ENCODE measurements at regions not wholly inside any gene's neighbourhood (a gene's known extent, or its start where the extent isn't known, plus 50 kb on each side); places are given as distances from the start of the nearest gene placed in this dataset.
"Not testable (repeated sequence)": the region's sequence is repeated elsewhere in the genome, so short reads cannot be mapped to it uniquely, and the experiment has no call there.

GRCh38 chr9:74036549-74037231, 460.4 kb upstream of the RORB start:
- no peak for DNase-seq

GRCh38 chr9:74037274-74037673, 459.9 kb upstream of the RORB start:
- DNase-seq, result no peak

GRCh38 chr9:74041588-74041987, 455.5 kb upstream of the RORB start:
- DNase-seq, result no peak

- DNase-seq, result no peak
Observed at GRCh38 chr9:74044844-74045243, 452.3 kb upstream of the RORB start.

- no peak for DNase-seq
Observed at GRCh38 chr9:74056023-74056422, 441.1 kb upstream of the RORB start.

- DNase-seq, result not testable (repeated sequence)
Observed at GRCh38 chr9:74057051-74057450, 440.1 kb upstream of the RORB start.

GRCh38 chr9:74064702-74065101, 432.4 kb upstream of the RORB start:
- DNase-seq, result no peak

DNA sequence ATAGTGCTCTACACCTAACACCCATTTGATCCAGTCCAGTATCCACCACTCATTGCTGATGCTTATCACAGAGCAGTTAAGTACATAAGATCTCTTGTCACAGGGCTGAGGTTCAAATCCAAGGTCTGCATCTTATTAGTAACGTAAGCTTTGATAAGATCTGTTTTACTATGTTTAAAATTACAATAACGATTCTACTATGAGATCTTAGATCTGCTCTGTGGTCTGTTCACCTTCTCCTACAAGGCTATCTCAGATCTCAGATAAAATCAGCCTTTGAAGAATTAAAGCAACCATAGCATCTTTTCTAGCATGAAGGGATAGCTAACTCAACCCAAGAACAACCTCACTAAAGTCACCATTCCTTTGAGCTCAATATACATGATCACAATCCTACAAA, 431.0 kb upstream of the RORB start:
- DNase-seq, result no peak

DNA sequence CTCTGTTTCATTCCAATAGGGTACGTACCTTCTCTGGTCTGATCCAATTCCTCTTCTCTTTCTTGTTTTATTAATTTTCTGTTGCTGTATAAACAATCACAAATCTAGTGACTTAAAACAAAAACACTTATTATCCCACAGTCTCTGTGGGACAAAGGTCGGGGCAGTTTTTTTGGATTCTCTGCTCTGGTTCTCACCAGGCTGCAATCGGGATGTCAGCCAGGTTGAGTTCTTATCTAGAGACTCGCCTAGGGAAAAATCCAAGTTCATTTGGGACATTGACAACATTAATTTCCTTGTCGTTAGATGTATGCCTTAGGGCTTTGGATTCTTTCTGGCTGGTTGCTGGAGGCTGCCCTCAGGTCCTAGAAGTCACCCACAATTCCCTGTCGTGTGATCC, 430.5 kb upstream of the RORB start:
- DNase-seq, result no peak

DNA sequence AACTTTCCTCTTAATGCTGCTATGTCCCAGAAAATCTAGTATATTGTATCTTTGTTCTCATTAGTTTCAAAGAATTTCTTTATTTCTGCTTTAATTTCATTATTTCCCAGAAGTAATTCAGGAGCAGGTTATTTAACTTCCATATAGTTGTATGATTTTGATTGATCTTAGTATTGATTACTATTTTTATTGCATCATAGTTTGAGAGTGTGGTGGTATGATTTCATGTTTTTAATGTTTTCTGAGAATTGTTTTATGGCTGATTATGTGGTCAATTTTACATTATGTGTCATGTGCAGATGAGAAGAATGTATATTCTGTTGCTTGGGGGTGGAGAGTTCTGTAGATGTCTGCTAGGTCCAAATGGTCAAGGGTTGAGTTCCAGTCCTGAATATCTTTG, 425.6 kb upstream of the RORB start:
- no peak for DNase-seq

GRCh38 chr9:74073897-74074296, 423.2 kb upstream of the RORB start:
- no peak for DNase-seq

- peak; percentile 9 for DNase-seq
Observed at GRCh38 chr9:74078647-74079046, 418.5 kb upstream of the RORB start.

DNA sequence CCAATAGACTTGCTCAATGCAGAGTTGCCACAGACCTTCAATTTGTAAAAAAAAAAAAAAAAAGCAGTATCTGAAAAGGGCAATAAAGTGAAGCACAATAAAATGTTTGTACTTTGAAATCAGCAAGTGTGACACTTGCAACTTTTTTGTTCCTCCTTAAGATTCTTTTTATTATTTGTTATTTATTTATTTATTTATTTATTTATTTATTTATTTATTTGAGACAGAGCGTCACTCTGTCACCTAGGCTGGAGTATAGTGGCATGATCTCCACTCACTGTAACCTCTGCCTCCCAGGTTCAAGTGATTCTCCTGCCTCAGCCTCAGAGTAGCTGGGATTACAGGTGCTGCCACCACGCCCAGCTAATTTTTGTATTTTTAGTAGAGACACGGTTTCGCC, 416.5 kb upstream of the RORB start:
- DNase-seq, result not testable (repeated sequence)

DNA sequence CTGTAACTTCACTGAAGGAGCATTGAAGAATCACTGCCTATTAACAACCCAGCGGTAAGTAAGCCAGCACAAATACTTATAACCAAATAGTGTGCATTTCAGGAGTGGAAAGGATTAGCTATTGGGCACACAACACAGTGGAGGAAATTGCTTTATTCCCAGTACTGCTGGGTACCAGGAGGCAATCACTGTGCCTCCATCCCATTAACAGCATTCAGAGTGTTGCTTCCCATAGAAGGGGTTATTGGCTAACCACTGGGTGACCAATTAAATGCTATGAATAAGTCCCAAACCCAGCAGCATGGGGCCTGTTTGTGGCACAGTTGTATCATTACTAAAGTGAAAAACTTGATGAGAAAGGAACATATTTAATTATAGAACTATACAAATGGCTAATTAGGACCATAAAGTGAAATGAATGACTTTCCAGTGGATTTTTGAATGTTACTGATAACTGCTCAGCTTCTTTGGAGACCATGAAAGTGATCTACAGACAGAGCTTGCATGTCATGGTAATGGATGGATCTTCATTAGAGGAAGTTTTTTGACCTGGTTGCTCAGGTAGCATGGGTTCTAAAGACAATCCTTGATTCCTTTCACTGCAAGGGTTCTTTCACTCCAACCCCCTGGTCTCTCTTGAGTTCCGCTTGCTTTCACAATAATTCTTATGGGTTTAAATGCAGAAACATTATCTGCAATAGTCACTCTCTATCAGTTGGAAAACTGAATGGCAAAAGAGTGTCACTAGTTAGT, 413.3 kb upstream of the RORB start:
- no peak for DNase-seq

DNA sequence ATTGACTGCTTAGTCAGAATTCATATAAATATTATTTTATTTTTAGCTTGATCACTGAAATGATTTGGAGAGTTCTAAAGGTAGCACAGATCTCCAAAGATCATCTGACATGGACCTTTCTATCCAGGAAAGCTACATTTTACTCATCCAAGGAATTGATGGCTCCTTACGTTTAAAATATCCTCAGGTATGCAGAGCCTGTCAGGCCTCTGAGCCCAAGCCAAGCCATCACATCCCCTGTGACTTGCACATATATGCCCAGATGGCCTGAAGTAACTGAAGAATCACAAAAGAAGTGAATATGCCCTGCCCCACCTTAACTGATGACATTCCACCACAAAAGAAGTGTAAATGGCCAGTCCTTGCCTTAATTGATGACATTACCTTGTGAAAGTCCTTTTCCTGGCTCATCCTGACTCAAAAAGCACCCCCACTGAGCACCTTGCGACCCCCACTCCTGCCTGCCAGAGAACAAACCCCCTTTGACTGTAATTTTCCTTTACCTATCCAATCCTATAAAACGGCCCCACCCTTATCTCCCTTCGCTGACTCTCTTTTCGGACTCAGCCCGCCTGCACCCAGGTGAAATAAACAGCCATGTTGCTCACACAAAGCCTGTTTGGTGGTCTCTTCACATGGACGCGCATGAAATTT, 411.6 kb upstream of the RORB start:
- not testable (repeated sequence) for DNase-seq

- not testable (repeated sequence) for DNase-seq
Observed at GRCh38 chr9:74090921-74091320, 406.2 kb upstream of the RORB start.

GRCh38 chr9:74092491-74092834, 404.7 kb upstream of the RORB start:
- no peak for DNase-seq

DNA sequence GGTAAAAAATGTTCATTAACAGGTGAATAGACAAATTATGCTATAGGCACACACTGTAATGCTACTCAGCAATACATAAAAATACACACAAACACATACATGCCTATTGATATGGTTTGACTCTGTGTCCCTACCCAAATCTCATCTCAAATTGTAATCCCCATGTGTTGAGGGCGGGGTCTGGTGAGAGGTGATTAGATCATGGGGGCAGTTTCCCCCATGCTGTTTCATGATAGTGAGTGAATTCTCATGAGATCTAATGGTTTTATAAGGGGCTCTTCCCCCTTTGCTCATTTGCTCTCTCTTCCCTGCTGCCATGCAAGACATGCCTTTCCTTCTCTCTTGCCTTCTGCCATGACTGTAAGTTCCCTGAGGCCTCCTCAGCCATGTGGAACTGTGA, 403.1 kb upstream of the RORB start:
- not testable (repeated sequence) for DNase-seq

- DNase-seq, result no peak
Observed at GRCh38 chr9:74094766-74095165, 402.4 kb upstream of the RORB start.

- no peak for DNase-seq
Observed at GRCh38 chr9:74095925-74096324, 401.2 kb upstream of the RORB start.

DNA sequence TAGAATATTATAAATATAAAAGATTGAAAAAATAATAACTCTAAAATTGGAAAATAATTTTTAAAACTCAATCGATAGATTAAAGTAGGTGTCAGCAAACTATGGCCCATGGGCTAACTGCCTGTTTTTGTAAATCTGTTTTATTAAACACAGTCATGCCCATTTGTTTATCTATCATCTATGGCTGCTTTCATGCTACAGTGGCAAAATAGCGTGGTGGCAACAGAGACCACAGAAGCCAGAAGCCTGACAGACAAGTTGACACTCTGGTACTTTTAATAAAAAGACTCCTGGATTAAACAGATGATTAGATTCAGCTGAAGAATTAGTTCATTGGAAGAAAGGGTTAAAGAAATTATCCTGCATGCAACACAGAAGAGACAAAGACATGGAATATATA, 400.7 kb upstream of the RORB start:
- no peak for DNase-seq

- no peak for DNase-seq
Observed at GRCh38 chr9:74100042-74100441, 397.1 kb upstream of the RORB start.

GRCh38 chr9:74102148-74102547, 395.0 kb upstream of the RORB start:
- DNase-seq, result not testable (repeated sequence)

DNA sequence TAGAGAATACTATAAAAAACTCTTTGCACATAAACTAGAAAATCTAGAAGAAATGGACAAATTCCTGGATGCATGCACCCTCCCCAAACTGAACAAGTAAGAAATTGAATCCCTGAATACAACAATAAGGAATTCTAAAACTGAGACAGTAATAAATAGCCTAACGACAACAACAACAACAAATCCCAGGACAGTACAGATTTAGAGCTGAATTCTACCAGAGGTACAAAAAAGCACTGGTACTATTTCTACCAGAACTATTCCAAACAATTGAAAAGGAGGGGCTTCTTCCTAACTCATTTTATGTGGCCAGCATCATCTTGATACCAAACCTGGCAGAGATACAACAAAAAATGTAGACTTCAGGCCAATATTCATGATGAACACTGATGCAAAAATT, 394.4 kb upstream of the RORB start:
- no peak for DNase-seq
